PFSK-1 (cell line): ENCODE measurements at regions not wholly inside any gene's neighbourhood (a gene's known extent, or its start where the extent isn't known, plus 50 kb on each side); places are given as distances from the start of the nearest gene placed in this dataset.

Experiments
- POLR2AphosphoS5 ChIP-seq: IDR thresholded peaks from 2 replicates; pipeline ENCODE4 v1.6.1; 2012; ENCODE audit warnings: low read depth, mild to moderate bottlenecking, control low read depth, low read length, moderate library complexity
- TAF1 ChIP-seq: IDR thresholded peaks from 2 replicates; pipeline ENCODE4 v1.6.1; 2012; ENCODE audit warnings: low read length, control low read depth, borderline replicate concordance; ENCODE audit not compliant: insufficient read depth

- no peak for TF ChIP-seq TAF1
- TF ChIP-seq POLR2AphosphoS5: no peak
Observed at GRCh38 chr2:221346411-221346810, 225.7 kb downstream of the EPHA4 start.
